Fibroblast of the aortic adventitia (primary cell): ENCODE measurements at regions not wholly inside any gene's neighbourhood (a gene's known extent, or its start where the extent isn't known, plus 50 kb on each side); places are given as distances from the start of the nearest gene placed in this dataset.

Experiments
- DNase-seq: peaks from one replicate; pipeline ENCODE4 v3.0.0-alpha.2; 2010; ENCODE audit warnings: low read depth
- H3K4me3 ChIP-seq: 2 replicates; pipeline ENCODE4 v1.5.1; 2011; ENCODE audit warnings: low read depth, mild to moderate bottlenecking, control low read depth, low read length, moderate library complexity
- CTCF ChIP-seq: IDR thresholded peaks from 2 replicates; pipeline ENCODE4 v1.5.1; 2011; ENCODE audit warnings: mild to moderate bottlenecking, low read length, control low read depth, inconsistent platforms; ENCODE audit not compliant: insufficient read depth

DNA sequence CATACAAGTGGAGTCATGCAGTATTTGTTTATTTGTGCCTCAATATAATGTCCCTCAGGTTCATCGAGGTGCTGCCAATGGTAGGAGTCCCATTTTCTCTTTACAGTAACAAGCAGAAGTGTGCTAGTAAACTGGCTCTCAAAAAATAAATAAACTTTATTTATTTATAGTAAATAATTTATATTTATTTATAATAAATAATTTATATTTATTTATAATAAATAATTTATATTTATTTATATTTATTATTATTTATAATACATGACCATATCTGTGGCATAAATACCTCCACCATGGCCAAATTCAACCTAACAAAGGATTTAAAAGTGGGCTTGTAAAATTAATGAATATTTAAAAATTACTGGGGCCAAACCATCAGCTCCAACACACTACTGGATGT lies 464.9 kb upstream of the NWD2 start:
- no peak for TF ChIP-seq CTCF
- no peak overlapping the region for H3K4me3 ChIP-seq
- no peak for DNase-seq

GRCh38 chr4:36785973-36786372 lies 458.6 kb upstream of the NWD2 start:
- no peak for DNase-seq
- no peak overlapping the region for H3K4me3 ChIP-seq
- no peak for TF ChIP-seq CTCF

GRCh38 chr4:36786519-36786918 lies 458.0 kb upstream of the NWD2 start:
- TF ChIP-seq CTCF, result no peak
- H3K4me3 ChIP-seq, result no peak overlapping the region
- no peak for DNase-seq

- no peak for DNase-seq
- no peak for TF ChIP-seq CTCF
- H3K4me3 ChIP-seq, result no peak overlapping the region
Observed at GRCh38 chr4:36794716-36795115, 449.8 kb upstream of the NWD2 start.

DNA sequence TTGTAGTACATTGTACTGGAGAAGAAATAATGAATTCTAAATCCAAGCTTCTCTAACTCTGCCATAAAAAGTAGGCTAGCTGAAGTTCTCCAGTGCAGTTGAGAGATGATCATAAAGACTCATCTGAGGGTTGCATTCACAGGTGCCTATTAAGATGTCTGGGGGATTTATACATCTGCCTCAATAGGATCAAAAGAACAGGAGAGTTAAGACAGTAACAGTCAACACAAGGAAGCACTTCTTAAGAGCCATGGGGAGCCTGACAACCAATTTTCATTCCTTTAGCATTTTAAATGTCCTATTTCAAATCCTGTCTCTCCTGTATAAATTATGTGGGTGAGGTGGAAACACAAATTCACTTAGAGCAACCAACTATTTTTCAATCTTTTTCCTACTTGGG lies 432.4 kb upstream of the NWD2 start:
- DNase-seq, result no peak
- no peak overlapping the region for H3K4me3 ChIP-seq
- TF ChIP-seq CTCF, result no peak

DNA sequence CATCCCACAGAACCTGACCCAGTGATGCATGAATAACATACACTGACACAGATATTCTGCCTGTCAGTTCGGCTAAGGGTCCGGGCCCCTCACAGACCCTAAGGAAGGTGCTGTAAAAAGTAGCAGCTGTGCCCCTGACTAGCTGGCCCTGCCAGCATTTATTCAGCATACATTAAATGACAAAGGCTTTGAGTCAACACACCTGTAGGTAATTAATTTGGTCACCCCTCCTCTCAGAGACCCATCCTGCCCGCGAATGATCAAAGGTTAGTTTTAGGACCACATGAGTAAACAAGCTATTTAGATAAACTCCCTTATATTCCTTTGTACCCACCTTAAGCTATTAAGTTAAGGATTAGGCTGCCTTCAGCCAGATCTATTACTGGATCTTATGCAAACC lies 429.0 kb upstream of the NWD2 start:
- H3K4me3 ChIP-seq, result no peak overlapping the region
- no peak for TF ChIP-seq CTCF
- DNase-seq, result no peak

DNA sequence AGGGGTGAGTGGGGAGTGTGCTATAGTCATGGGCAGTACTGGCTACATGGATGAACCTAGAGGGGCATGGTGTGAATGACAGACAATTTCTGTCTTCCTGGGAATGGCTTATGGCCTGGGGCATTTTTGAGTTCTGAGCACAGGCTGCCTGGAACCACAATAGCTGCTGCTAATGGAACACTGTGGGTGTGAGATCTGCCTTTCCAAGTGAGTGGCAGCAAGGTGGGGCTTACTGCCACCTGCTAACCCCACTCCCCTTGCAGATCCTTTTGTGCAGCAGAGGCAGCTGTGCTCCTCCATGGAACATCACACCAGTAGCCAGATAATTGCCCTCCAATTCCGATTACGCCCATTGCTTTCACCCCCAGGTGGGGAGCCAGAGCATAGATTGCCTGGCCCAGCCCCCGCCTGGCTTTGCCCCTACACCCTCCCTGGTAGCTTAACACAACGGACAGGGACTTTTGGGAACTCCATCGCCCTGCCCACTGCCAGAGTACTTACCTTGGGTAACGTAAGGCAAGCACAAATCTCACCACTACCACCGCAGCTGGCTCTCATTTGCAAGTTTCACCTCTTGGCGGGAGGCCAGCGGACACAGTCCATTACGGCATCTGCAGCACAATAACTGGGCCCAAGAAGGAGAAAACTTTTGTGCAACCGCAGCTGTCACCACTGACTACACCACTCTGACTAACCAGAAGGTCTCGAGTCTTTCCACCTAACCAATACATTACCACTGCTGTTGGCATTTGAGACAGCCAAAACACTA lies 421.2 kb upstream of the NWD2 start:
- no peak for DNase-seq
- TF ChIP-seq CTCF, result no peak
- H3K4me3 ChIP-seq, result no peak overlapping the region
